Mucosa of descending colon (tissue), 3 donors: ENCODE measurements at regions not wholly inside any gene's neighbourhood (a gene's known extent, or its start where the extent isn't known, plus 50 kb on each side); places are given as distances from the start of the nearest gene placed in this dataset.
A peak's percentile ranks its signal among the peaks of the same experiment; 100 is the strongest.
"Not testable (repeated sequence)": the region's sequence is repeated elsewhere in the genome, so short reads cannot be mapped to it uniquely, and the experiment has no call there.

ENCODE experiments used
- ATAC-seq: fragments of 200-7000 bp; cut with Tn5 transposase; one replicate; pipeline ENCODE4 v1.9.1; 2020; ENCODE audit warnings: mild to moderate bottlenecking, moderate library complexity
- DNase-seq, 3 donors: peaks; one replicate each; pipeline ENCODE4 v3.0.0-alpha.2; 2020
- H3K36me3 ChIP-seq: fragments of 200-600 bp; one replicate; pipeline ENCODE4 v1.8.0; 2021; ENCODE audit warnings: low read depth, mild to moderate bottlenecking
- H3K4me1 ChIP-seq: fragments of 200-600 bp; one replicate; pipeline ENCODE4 v1.8.0; 2021; ENCODE audit warnings: low read depth, mild to moderate bottlenecking
- H3K4me3 ChIP-seq: fragments of 200-600 bp; one replicate; pipeline ENCODE4 v1.8.0; 2021; ENCODE audit warnings: mild to moderate bottlenecking
- H3K9me3 ChIP-seq: fragments of 200-600 bp; one replicate; pipeline ENCODE4 v1.8.0; 2021; ENCODE audit warnings: mild to moderate bottlenecking
- intact Hi-C, 2 donors: fragments of 100-400 bp; cut with DNase I in 1 of 2; cut with micrococcal nuclease in 1 of 2; formaldehyde crosslinking; loops; one replicate each; pipeline versions ENCODE4 v1.11.0 to v1.11.1; 2022; cut with DNase I, micrococcal nuclease
- TF ChIP-seq, protein P1 (sequence below): fragments of 200-600 bp; IDR thresholded peaks from one replicate; pipeline ENCODE4 v1.8.0; 2022; ENCODE audit warnings: antibody characterized with exemption, mild to moderate bottlenecking
- donor health status: DM: no; HTN: no; CAD: no; lungs with moderate emphysema.
- donor health status: DM: no; HTN: no; CAD: no.
- donor health status: DM: no; HTN: yes; CAD: no.

DNA sequence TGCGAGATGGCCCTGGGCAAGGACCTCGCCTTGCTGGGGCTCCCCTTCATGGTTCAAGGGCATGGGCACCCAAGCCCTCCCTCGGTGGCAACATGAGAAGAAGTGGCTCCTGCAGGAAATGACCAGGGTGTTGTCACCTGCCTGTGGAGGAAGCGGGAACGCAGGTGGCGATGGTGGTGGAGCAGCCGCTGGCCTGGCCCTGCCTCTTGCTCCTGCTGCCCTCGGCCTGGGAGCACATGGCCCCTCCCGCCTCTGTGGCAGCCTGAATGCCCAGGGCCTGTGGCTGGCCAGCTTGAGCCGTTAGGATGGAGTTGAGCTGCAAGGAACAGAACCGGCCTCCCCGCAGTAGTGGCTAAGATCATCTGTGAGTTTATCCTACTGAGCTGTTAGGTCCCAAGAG, 204.0 kb downstream of the CCT8L2 start:
- DNase-seq, H3K4me3 ChIP-seq, ATAC-seq, H3K36me3 ChIP-seq, intact Hi-C loops, H3K4me1 ChIP-seq: not testable (repeated sequence)
- H3K9me3 ChIP-seq, result peaks cover 36% of the 10 kb centered on the region

DNA sequence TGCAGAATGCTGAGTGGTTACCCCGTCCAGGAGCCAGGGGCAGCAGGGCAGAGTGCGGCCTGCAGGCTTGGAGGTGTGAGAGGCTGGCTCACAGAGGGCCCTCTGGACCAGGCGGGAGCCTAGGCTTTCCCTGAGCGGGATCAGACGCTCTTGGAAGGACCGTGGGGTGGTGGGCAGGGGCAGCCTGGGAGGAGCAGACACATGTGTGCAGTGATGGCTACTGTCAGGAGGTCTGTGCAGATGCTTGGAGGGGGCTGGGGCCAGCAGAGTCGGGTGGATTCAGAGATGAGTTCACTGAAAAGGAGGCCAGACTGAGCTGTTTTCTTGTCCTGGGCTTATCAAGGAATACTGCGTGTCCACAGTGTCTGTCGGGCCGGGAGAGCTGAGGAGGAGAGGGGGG, 204.5 kb downstream of the CCT8L2 start:
- H3K4me3 ChIP-seq, DNase-seq, H3K4me1 ChIP-seq, ATAC-seq, H3K36me3 ChIP-seq, intact Hi-C loops: not testable (repeated sequence)
- H3K9me3 ChIP-seq, result peaks cover 36% of the 10 kb centered on the region

DNA sequence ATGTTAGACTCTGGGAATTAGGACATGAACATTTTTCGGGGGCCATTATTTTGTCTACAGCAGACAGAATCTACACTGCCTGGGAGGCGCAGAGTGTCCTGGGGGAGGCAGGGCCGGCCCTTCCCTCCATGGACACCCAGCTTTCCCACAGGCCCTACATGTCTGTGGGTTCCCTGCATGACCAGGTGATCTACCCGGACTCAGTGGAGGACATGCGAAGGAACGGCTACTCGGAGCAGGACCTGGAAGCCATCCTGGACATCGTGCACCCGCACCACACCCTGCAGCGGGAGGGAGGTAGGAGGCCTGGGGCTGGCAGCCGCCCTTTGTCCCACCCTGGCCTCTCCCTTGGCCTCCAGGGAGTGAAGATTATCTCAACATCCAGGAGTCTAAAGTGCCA, 205.1 kb downstream of the CCT8L2 start:
- H3K4me3 ChIP-seq, intact Hi-C loops, DNase-seq, H3K4me1 ChIP-seq, H3K36me3 ChIP-seq, ATAC-seq: not testable (repeated sequence)
- H3K9me3 ChIP-seq, result peaks cover 36% of the 10 kb centered on the region

DNA sequence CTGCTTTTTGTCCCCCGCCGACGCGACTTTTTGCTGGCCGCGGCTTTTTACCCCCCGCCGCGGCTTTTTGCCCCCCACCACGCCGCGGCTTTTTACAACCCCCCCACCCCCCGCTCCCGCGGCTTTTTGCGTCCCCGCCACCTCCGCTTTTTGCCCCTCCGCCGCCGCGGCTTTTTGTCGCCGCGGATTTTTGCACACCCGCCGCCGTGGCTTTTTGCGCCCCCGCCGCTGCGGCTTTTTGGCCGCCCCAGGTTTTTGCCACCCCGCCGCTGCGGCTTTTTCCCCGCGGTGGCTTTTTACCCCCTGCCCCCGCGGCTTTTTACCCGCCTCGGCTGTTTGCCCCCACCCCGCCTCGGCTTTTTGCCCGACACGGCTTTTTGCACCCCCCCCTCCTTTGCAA, 205.5 kb downstream of the CCT8L2 start:
- intact Hi-C loops, result no loop called here
- Histone ChIP-seq H3K9me3 (peaks cover 36% of the 10 kb centered on the region), H3K36me3 (no peaks in the 10 kb centered on the region), H3K4me3 (no peak overlapping the region), H3K4me1 (no peaks in the 10 kb centered on the region)
- no peak for DNase-seq
- TF ChIP-seq, protein P1, sequence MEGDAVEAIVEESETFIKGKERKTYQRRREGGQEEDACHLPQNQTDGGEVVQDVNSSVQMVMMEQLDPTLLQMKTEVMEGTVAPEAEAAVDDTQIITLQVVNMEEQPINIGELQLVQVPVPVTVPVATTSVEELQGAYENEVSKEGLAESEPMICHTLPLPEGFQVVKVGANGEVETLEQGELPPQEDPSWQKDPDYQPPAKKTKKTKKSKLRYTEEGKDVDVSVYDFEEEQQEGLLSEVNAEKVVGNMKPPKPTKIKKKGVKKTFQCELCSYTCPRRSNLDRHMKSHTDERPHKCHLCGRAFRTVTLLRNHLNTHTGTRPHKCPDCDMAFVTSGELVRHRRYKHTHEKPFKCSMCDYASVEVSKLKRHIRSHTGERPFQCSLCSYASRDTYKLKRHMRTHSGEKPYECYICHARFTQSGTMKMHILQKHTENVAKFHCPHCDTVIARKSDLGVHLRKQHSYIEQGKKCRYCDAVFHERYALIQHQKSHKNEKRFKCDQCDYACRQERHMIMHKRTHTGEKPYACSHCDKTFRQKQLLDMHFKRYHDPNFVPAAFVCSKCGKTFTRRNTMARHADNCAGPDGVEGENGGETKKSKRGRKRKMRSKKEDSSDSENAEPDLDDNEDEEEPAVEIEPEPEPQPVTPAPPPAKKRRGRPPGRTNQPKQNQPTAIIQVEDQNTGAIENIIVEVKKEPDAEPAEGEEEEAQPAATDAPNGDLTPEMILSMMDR, result no peak
- no peak for ATAC-seq

DNA sequence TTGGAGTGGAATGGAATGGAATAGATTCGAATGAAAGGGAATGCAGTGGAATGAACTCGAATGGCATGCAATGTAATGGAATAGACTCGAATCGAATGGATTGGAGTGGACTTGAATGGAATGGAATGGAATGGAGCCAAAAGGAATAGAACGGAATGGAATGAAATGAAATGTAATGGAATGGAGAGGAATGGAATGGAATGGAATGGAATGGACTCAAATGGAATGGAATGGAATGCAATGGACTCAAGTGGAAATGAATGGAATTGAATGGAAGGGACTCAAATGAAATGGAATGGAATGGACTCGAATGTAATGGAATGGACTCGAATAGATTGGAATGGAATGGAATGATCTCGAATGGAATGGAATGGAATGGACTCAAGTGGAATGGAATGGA, 231.3 kb downstream of the CCT8L2 start:
- ATAC-seq, result not testable (repeated sequence)

DNA sequence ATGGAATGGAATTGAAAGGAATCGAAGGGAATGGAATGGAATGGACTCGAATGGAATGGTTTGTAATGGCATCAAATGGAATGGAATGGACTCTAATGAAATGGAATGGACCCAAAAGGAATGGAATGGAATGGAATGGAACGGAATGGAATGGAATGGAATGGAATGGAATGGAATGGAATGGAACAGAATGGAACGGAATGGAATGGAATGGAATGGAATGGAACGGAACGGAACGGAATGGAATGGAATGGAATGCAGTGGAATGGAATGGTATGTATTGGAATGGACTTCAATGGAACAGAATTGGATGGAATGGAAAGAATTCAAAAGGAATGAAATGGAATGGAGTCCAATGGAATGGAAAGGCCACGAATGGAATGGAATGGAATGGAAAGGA, 240.0 kb downstream of the CCT8L2 start:
- H3K9me3 ChIP-seq, intact Hi-C loops, H3K36me3 ChIP-seq, DNase-seq, H3K4me1 ChIP-seq, H3K4me3 ChIP-seq: not testable (repeated sequence)
- ATAC-seq, result peak; percentile 58

More for the DNA sequence above, 231.3 kb downstream of the CCT8L2 start:
- H3K9me3 ChIP-seq, H3K4me1 ChIP-seq, H3K4me3 ChIP-seq, intact Hi-C loops, DNase-seq, H3K36me3 ChIP-seq: not testable (repeated sequence)

DNA sequence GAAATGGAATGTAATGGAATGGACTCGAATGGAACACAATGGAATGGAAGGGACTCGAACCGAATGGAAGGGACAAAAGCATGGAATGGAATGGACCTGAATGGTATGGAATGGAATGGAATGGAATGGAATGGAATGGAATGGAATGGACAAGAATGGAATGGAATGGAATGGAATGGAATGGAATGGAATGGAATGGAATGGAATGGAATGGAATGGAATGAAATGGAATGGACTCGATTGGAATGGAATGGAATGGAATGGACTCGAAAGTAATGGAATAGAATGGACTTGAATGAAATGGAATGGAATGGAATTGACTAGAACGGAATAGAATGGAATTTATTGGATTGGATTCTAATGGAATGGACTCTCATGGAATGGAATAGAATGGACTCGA, 245.5 kb downstream of the CCT8L2 start:
- DNase-seq, H3K9me3 ChIP-seq, H3K4me3 ChIP-seq, intact Hi-C loops, ATAC-seq, H3K36me3 ChIP-seq, H3K4me1 ChIP-seq: not testable (repeated sequence)

DNA sequence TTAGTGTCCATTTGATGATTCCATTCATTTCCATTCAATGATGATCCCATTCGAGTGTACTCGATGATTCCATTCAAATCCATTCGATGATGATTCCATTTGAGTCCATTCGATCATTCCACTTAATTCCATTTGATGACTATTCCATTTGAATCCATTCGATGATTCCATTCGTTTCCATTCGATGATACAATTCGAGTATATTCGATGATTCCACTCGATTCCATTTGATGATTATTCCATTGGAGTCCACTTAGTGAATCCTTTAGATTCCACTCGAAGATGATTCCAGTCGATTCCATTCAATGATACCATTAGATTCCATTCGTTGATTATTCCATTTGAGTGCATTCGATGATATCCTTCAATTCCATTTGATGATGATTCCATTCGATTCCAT, 277.0 kb downstream of the CCT8L2 start:
- ATAC-seq, H3K36me3 ChIP-seq, intact Hi-C loops, DNase-seq, H3K4me3 ChIP-seq, H3K9me3 ChIP-seq, H3K4me1 ChIP-seq: not testable (repeated sequence)
